ENCODE measurements at regions not wholly inside any gene's neighbourhood (a gene's known extent, or its start where the extent isn't known, plus 50 kb on each side); places are given as distances from the start of the nearest gene placed in this dataset.

DNA sequence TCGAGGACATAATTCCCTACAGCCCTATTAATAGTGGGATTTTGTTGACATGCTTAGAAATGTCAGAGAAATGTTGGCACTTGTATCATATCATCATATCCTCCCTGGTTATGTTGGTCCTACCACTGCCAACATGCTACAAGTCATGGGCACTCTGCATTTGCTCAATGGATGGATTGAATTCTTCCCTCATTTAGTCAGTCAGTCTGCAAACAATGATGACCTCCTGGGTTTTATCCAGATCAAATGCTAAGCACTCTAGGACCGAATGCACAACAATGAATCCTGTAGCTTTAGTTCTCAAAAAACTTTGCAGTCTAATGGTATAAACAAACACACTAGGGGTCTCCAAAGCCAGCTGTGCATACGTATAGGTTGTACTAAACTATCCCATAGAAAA lies 357.2 kb upstream of the DPYD start:
- no peak for DNase-seq

GRCh38 chr1:98277118-98277517 lies 356.3 kb upstream of the DPYD start:
- no peak for DNase-seq

DNA sequence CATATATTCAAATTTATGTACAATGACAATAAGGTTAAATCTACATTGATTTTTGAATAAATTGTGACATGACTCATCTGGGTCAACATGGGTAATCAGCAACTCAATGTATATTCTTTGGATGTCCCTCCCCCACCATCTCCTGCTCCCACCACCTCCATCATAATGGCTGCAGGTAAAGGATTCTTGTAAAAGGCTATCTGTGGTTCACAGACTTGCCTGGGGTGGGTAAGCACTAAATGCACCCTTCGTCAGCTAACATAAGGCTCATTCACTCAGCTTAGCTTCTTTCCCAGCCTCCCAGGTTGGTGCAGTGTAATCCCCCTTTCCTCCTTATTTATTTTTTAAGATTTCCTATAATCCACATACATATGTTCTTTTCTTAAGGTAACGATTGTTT lies 355.7 kb upstream of the DPYD start:
- DNase-seq: no peak

GRCh38 chr1:98268316-98268715 lies 347.5 kb upstream of the DPYD start:
- no peak for DNase-seq

DNA sequence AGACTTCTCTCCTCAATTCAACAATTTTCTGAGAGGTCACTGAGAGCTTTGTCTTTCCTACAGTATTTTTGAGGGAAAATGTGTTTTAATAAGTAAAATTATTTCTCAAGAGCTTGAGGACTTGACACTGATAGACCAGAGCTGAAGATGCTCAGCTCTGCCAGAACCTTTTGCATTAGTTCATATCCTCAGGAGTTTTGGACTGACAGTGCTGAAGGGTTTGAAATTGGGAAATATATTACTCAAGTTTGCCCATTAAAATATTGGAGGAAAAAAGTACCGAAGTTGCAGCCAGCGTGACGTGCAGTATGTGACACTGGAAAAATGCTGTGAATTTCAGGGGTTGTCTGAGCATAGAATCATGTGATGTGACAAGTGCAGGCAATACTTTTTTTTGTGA lies 346.6 kb upstream of the DPYD start:
- no peak for DNase-seq

GRCh38 chr1:98264727-98265126 lies 343.9 kb upstream of the DPYD start:
- DNase-seq: no peak

DNA sequence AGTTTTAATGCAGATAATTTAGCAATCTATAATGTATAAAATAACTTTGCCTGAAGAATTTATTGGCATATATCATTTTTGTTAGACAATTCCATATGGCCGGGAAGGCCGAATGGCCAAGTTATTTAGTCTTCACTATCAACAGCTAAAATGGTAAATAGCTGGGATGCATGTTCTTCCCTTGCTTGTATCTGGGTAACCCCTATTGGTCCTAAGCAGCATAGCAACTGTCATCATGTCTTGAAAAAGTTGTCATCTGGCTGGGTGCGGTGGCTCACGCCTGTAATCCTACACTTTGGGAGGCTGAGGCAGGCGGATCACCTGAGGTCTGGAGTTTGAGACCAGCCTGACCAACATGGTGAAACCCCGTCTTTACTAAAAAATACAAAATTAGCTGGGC lies 340.0 kb upstream of the DPYD start:
- DNase-seq: no peak

- no peak for DNase-seq
Measured at GRCh38 chr1:98260412-98260811, 339.6 kb upstream of the DPYD start.

DNA sequence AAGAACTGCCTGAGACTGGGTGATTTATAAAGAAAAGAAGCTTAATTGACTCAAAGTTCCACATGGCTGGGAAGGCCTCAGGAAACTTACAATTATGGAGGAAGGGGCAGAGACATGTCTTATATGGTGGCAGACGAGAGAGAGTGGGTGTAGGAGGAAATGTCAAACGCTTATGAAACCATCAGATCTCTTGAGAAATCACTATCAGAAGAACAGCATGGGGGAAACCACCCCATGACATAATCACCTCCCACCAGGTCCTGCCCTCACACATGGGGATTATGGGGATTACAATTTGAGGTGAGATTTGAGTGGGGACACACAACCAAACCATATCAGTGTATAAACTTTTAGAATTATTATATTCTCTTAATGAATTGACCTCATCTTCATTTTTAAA lies 335.9 kb upstream of the DPYD start:
- no peak for DNase-seq

DNA sequence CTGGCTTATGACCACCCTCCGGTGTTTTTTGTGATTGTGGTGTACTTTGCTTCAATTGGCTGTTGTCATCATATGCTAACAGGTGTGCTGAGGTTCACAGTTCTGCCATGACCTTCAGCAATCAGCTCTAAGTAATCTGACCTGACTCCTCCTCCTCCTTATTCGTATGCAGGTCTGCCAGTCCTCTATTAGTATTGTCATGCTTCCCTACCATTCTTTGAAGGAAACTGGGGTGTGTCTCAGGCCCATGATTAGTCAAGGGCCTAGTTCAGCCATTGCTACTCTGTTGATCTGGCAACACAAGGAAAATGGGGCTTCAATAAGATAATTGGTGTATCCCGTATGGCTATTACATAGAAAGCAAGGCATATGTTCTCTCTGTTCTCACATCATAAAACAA lies 332.3 kb upstream of the DPYD start:
- no peak for DNase-seq

- no peak for DNase-seq
Measured at GRCh38 chr1:98251497-98251896, 330.7 kb upstream of the DPYD start.

DNA sequence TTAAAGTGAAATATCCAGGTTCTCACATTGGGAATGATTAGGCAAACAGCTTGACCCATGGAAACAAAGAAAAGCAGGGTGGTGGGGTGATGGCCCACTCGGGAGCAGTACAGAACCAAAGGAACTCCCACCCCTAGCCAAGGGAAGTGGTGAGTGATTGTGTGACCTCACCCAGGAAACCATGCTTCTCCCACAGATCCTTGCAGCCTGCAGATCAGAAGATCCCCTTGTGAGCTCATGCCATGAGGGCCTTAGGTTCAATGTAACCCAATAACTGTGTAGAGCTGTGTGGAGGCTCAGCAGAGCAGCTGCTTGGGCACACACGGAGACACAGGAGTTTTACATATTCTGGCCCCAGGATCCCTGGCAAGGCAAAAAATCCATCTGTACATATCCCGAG lies 311.8 kb upstream of the DPYD start:
- DNase-seq: no peak

GRCh38 chr1:98222706-98223105 lies 301.9 kb upstream of the DPYD start:
- no peak for DNase-seq

DNA sequence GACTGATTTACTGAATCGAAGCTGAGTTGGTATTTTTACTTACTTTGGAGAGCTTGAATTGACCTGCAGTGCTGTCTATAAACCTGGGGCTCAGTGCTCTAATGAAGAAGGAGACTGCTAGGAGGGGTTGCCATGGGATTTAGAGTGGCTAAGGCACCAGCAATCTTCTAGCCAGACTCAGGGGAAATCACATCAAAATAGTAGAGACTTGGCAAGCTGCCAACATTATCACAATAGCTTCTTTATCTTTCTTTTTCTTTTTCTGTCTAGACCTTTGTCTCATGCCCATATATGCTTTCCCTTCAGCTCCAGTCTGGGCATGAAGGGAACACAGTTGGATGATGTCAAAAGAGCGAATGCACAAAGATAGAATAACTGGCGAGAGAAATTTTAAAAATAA lies 301.1 kb upstream of the DPYD start:
- DNase-seq: no peak

GRCh38 chr1:98217601-98218000 lies 296.8 kb upstream of the DPYD start:
- no peak for DNase-seq

DNA sequence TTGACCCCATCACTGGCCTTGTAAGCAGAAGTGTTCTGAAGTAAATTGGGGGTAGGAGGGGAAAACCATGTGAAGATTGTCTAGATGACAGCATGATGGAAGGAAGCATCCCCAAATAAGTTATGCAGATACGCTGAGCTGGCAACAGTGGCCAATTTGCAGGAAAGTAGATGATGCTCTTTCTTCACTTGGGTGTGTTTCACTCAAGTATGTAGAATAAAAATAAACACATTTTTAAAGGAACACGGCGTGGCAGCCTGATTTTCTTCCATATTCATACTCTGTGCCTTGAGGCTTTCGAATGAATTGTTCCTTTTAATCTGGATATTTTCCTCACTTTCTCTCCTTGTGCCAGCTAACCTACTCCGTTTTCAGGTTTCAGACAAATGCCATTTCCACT lies 295.5 kb upstream of the DPYD start:
- no peak for DNase-seq

DNA sequence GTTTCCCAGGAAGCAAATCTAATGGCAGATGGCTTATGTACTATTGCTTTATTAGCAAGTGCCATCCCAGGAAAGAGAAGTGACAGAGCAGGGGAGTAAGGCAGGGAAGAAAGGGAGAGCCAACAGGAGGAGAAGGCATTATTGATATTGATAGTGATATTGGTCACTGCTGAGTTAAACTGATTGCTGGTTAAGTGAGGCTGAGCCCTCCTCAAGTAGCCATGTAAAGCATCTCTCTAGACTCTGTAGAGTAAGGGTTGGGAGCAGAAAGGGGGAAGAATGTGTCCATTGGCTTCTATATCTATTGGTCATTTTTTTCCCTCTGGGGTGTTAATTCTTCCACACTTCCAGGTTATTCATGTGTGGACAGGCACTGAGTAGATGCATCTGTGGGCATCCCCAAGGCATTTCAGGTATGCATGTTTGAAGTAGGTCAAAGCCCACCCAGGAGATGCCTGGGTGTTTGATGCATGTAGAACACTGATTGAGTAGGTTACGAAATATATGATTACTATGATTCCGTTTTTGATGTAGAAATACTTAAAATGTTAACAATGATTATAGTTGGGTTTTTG lies 290.5 kb upstream of the DPYD start:
- no peak for DNase-seq

DNA sequence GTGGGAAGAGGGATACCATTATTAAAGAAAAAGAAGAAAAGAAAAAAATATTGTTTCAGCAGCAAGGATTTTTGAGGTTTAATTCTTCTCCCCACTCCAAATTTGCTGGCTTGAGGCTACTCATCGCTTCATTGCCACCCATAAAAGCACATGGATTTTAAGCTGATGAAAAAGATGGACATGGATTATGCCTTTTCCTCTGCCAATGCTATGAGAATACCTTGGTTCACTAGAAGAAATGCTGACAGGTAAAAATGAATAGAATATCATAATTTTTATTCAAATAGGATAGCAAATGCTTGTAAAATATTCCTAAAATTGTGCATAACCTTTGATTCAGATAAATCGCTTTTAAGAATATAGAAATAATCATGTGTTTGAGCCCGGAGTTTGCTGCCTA lies 289.7 kb upstream of the DPYD start:
- DNase-seq: no peak

DNA sequence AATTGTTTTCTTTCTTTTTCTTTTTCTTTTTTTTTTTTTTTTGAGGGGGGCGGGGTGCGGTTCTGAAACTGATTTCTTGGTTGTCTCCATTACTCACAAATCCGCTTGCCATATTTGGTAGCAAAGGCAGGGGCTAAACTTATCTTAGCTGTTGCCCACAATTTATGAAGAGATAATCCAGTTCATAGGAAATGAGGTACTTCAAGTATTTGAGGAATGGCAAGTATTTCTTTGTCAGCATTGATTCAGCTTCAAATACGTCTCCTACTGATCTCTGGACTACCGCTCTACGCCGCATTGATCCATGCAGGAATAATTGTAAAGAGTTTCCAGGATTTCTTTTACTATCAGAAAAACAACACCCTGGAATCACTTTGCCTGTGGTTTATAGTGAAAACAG lies 289.2 kb upstream of the DPYD start:
- no peak for DNase-seq

- no peak for DNase-seq
Measured at GRCh38 chr1:98205291-98206017, 284.6 kb upstream of the DPYD start.

- DNase-seq: no peak
Measured at GRCh38 chr1:98203466-98203865, 282.6 kb upstream of the DPYD start.

DNA sequence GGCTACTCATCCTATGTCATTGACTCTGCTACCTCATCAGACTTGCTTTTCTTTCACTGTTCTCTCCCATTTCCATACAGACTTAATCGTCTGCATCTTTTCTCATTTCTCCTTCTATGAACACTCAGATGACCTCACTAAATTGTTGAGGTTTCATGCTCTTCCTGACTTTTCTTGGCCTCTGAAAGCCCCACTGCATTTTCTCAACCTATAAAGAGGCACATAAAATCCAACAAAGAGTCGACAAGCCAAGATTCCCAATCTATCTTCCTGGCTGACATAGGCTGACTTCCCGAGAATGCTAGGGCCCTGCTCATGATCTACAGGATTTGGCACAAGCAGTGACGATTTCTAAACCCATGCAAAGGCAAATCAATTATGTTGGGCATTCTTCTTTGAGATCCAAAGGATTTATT lies 280.8 kb upstream of the DPYD start:
- no peak for DNase-seq

DNA sequence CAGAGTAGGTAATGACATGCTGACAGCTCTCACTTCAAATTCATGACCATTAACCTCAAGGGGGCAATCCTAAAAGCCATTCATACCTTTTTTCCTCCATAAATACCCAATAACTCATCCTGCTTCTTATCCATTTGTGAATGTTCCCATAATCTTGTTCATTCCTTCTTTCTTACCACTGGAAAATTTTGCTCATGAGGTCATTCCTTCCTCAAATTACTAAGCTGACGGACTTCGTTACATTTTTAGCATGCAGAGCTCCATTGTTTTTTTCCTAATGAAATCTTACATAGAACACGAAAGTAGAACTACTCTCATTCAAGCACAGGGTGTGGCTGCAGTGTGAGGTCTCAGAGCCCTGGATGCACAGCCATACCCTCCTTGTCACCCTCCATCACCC lies 276.5 kb upstream of the DPYD start:
- no peak for DNase-seq

DNA sequence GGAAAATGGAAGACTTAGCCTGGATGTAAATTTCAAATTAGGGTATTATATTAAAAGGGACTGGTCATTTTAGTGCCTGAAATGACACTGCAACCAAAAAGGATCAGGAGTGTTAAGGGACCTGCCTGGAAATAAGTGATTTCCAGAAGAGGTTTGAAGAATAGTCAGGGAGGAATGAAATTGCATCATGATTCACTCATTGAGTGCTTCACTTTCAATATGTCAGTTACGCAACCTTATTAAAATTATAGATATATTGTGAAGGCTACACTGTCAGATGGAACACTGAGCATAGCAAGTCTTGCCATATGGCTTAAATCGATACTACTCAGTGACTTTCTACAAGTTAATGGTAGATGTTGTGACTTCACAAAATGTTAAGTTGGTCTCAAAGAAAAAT lies 275.2 kb upstream of the DPYD start:
- no peak for DNase-seq

GRCh38 chr1:98188774-98189173 lies 267.9 kb upstream of the DPYD start:
- no peak for DNase-seq

All from T-helper 2 cell (primary cell).